ENCODE measurements at regions not wholly inside any gene's neighbourhood (a gene's known extent, or its start where the extent isn't known, plus 50 kb on each side); places are given as distances from the start of the nearest gene placed in this dataset.

- TF ChIP-seq CTCF (IDR thresholded peaks at IDR 0.05; ENCODE audit: low read depth, low read length), result no peak
- H3K4me3 ChIP-seq (ENCODE audit: low read depth, low read length), result no peak overlapping the region
Observed at GRCh38 chr15:47351501-47351900, 365.8 kb upstream of the SEMA6D start.

- no peak for TF ChIP-seq CTCF (IDR thresholded peaks at IDR 0.05; ENCODE audit: low read depth, low read length)
- H3K4me3 ChIP-seq (ENCODE audit: low read depth, low read length), result no peak overlapping the region
Observed at GRCh38 chr15:47352217-47352616, 365.1 kb upstream of the SEMA6D start.

GRCh38 chr15:47355759-47356158 is 361.5 kb upstream of the SEMA6D start:
- no peak for TF ChIP-seq CTCF (IDR thresholded peaks at IDR 0.05; ENCODE audit: low read depth, low read length)
- H3K4me3 ChIP-seq (ENCODE audit: low read depth, low read length), result no peak overlapping the region

GRCh38 chr15:47356297-47356696 is 361.0 kb upstream of the SEMA6D start:
- TF ChIP-seq CTCF (IDR thresholded peaks at IDR 0.05; ENCODE audit: low read depth, low read length), result no peak
- no peak overlapping the region for H3K4me3 ChIP-seq (ENCODE audit: low read depth, low read length)

GRCh38 chr15:47358876-47359275 is 358.4 kb upstream of the SEMA6D start:
- no peak overlapping the region for H3K4me3 ChIP-seq (ENCODE audit: low read depth, low read length)
- no peak for TF ChIP-seq CTCF (IDR thresholded peaks at IDR 0.05; ENCODE audit: low read depth, low read length)

- H3K4me3 ChIP-seq (ENCODE audit: low read depth, low read length), result no peak overlapping the region
- no peak for TF ChIP-seq CTCF (IDR thresholded peaks at IDR 0.05; ENCODE audit: low read depth, low read length)
Observed at GRCh38 chr15:47360305-47360704, 357.0 kb upstream of the SEMA6D start.

- no peak overlapping the region for H3K4me3 ChIP-seq (ENCODE audit: low read depth, low read length)
- TF ChIP-seq CTCF (IDR thresholded peaks at IDR 0.05; ENCODE audit: low read depth, low read length), result no peak
Observed at GRCh38 chr15:47362118-47362905, 355.0 kb upstream of the SEMA6D start.

Data from WI38 (cell line).